PFSK-1 (cell line): ENCODE measurements at regions not wholly inside any gene's neighbourhood (a gene's known extent, or its start where the extent isn't known, plus 50 kb on each side); places are given as distances from the start of the nearest gene placed in this dataset.

Experiments
- FOXP2 ChIP-seq: optimal IDR thresholded peaks from 2 replicates; pipeline ENCODE3; 2011; ENCODE audit warnings: borderline replicate concordance, control low read depth, inconsistent platforms; ENCODE audit not compliant: insufficient read depth; ENCODE audit errors: extremely low read length, extremely low read depth
- POLR2AphosphoS5 ChIP-seq: IDR thresholded peaks from 2 replicates; pipeline ENCODE4 v1.6.1; 2012; ENCODE audit warnings: low read depth, mild to moderate bottlenecking, control low read depth, low read length, moderate library complexity
- REST ChIP-seq, 2 experiments: IDR thresholded peaks; 2 replicates each; pipeline versions ENCODE4 v1.6.1 to v1.8.0; 2011 to 2012; ENCODE audit warnings: low read depth in 2 of 2, low read length in 2 of 2, control low read depth in 1 of 2, inconsistent platforms in 1 of 2, mild to moderate bottlenecking in 1 of 2, moderate library complexity in 1 of 2; ENCODE audit not compliant: insufficient read depth in 1 of 2
- SIN3A ChIP-seq: IDR thresholded peaks from 2 replicates; pipeline ENCODE4 v1.6.1; 2012; ENCODE audit warnings: mild to moderate bottlenecking, low read length, moderate library complexity, borderline replicate concordance; ENCODE audit not compliant: insufficient read depth
- TAF1 ChIP-seq: IDR thresholded peaks from 2 replicates; pipeline ENCODE4 v1.6.1; 2012; ENCODE audit warnings: low read length, control low read depth, borderline replicate concordance; ENCODE audit not compliant: insufficient read depth

GRCh38 chr10:8136736-8137135 lies 82.2 kb downstream of the GATA3 start:
- no peak for TF ChIP-seq SIN3A
- no peak for TF ChIP-seq FOXP2

- TF ChIP-seq POLR2AphosphoS5 (no peak), TAF1 (no peak)
These were observed 82.8 kb downstream of the GATA3 start for GRCh38 chr10:8137272-8137681.

GRCh38 chr10:8137726-8138125 lies 83.2 kb downstream of the GATA3 start:
- TF ChIP-seq REST (IDR thresholded peaks at IDR 0.05; ENCODE audit: insufficient read depth in 1 of 2, low read depth in 2 of 2, low read length in 2 of 2) (no peak), SIN3A (no peak), TAF1 (no peak), FOXP2 (no peak), POLR2AphosphoS5 (no peak)

- TF ChIP-seq TAF1 (no peak), REST (IDR thresholded peaks at IDR 0.05; ENCODE audit: insufficient read depth in 1 of 2, low read depth in 2 of 2, low read length in 2 of 2) (no peak), SIN3A (no peak), POLR2AphosphoS5 (no peak), FOXP2 (no peak)
These were observed 84.0 kb downstream of the GATA3 start for GRCh38 chr10:8138471-8138870.

- TF ChIP-seq POLR2AphosphoS5 (no peak), FOXP2 (no peak), REST (IDR thresholded peaks at IDR 0.05; ENCODE audit: insufficient read depth in 1 of 2, low read depth in 2 of 2, low read length in 2 of 2) (no peak), SIN3A (no peak), TAF1 (no peak)
These were observed 90.0 kb downstream of the GATA3 start for GRCh38 chr10:8144496-8144895.

- TF ChIP-seq POLR2AphosphoS5 (no peak), REST (IDR thresholded peaks at IDR 0.05; ENCODE audit: insufficient read depth in 1 of 2, low read depth in 2 of 2, low read length in 2 of 2) (no peak), SIN3A (no peak), FOXP2 (no peak), TAF1 (no peak)
These were observed 92.2 kb downstream of the GATA3 start for GRCh38 chr10:8146650-8147049.
